Rectal smooth muscle tissue (tissue), 1 donor: ENCODE measurements at regions not wholly inside any gene's neighbourhood (a gene's known extent, or its start where the extent isn't known, plus 50 kb on each side); places are given as distances from the start of the nearest gene placed in this dataset.

Source experiments
- H3K27ac ChIP-seq: one replicate; pipeline ENCODE4 v1.7.0; 2013; ENCODE audit warnings: low read depth, low read length, inconsistent platforms
- H3K27me3 ChIP-seq: one replicate; pipeline ENCODE4 v1.7.0; 2013; ENCODE audit warnings: low read length; ENCODE audit not compliant: control insufficient read depth, insufficient read depth
- H3K36me3 ChIP-seq: one replicate; pipeline ENCODE4 v1.7.0; 2013; ENCODE audit warnings: low read length; ENCODE audit not compliant: control insufficient read depth, insufficient read depth
- H3K4me1 ChIP-seq: one replicate; pipeline ENCODE4 v1.7.0; 2013; ENCODE audit warnings: low read length; ENCODE audit not compliant: control insufficient read depth, insufficient read depth
- H3K4me3 ChIP-seq: one replicate; pipeline ENCODE4 v1.7.0; 2013; ENCODE audit warnings: low read length
- H3K9ac ChIP-seq: one replicate; pipeline ENCODE4 v1.7.0; 2013; ENCODE audit warnings: low read length

DNA sequence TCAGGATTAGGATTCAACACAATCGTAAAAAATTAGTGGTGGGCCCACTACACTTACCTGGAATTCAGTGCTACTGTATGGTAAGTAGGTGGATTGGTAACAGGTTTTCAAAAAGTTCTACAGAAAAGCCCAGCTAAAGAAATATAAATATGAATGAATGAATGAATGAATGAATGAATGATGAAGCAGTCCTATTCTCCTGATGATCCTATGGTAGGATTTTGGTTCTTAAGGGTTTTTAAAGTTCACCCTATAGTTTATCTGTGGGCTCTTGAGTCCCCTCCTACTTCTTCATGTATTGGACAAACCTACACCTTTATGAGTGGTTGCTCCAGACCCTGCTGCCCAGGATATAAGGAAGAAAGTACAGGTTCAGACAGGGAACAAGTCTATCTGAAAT is 89.5 kb upstream of the HEY2 start:
- Histone ChIP-seq H3K4me3 (no peak overlapping the region), H3K9ac (no peak overlapping the region), H3K4me1 (no peaks in the 10 kb centered on the region), H3K27ac (no peak overlapping the region), H3K36me3 (no peaks in the 10 kb centered on the region), H3K27me3 (no peaks in the 10 kb centered on the region)

- H3K27ac ChIP-seq, result no peak overlapping the region
- no peak overlapping the region for H3K9ac ChIP-seq
- no peaks in the 10 kb centered on the region for H3K36me3 ChIP-seq
- no peaks in the 10 kb centered on the region for H3K27me3 ChIP-seq
- no peak overlapping the region for H3K4me3 ChIP-seq
- no peaks in the 10 kb centered on the region for H3K4me1 ChIP-seq
These were observed 87.1 kb upstream of the HEY2 start for GRCh38 chr6:125662296-125662695.

- H3K27me3 ChIP-seq, result no peaks in the 10 kb centered on the region
- H3K27ac ChIP-seq, result no peak overlapping the region
- H3K4me1 ChIP-seq, result peaks cover 8% of the 10 kb centered on the region
- no peak overlapping the region for H3K9ac ChIP-seq
- no peaks in the 10 kb centered on the region for H3K36me3 ChIP-seq
- no peak overlapping the region for H3K4me3 ChIP-seq
These were observed 84.1 kb upstream of the HEY2 start for GRCh38 chr6:125665295-125665814.

DNA sequence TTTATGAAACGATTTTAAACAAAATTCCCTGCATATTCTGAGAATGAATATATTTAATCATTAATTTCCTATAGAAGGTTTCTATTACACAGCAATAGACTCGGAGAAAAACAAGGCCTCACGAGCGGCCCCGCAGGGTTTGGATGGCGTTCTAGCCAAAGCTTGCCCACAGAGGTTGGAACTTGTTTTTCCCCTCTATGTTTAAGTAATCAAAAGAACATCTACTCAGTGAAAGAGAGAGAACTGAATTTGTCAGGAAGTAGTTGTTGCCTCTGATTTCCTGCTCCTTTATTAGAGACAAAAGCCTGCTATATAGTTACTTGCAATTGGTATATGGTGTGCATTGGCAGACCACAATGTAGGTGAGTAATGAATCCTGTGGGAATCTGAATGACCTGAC is 82.1 kb upstream of the HEY2 start:
- H3K4me1 ChIP-seq, result peaks cover 8% of the 10 kb centered on the region
- no peaks in the 10 kb centered on the region for H3K27me3 ChIP-seq
- H3K4me3 ChIP-seq, result no peak overlapping the region
- no peak overlapping the region for H3K9ac ChIP-seq
- H3K27ac ChIP-seq, result no peak overlapping the region
- H3K36me3 ChIP-seq, result no peaks in the 10 kb centered on the region

DNA sequence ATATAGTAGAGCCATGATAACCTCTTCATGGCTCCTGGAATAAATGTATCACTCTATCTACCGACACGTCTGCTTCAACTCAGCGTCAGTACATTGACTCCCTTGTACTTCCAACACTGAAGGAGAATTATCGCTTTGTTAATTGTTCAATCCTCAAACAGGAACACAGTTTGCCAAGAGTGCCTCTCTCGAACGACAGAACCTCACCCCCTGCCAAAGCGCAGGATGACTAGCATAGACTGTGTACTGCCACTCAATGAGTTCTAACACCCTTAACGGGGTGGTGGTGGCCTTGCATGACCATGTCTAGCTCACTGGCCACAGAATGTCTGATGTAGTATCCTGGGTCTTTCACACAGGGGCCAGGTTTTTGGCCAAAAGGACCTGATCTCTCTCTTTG is 81.4 kb upstream of the HEY2 start:
- Histone ChIP-seq H3K4me3 (no peak overlapping the region), H3K27me3 (no peaks in the 10 kb centered on the region), H3K9ac (no peak overlapping the region), H3K27ac (no peak overlapping the region), H3K36me3 (no peaks in the 10 kb centered on the region), H3K4me1 (peaks cover 8% of the 10 kb centered on the region)

GRCh38 chr6:125670568-125670967 is 78.9 kb upstream of the HEY2 start:
- H3K27me3 ChIP-seq, result no peaks in the 10 kb centered on the region
- H3K4me3 ChIP-seq, result no peak overlapping the region
- H3K36me3 ChIP-seq, result no peaks in the 10 kb centered on the region
- H3K4me1 ChIP-seq, result peaks cover 8% of the 10 kb centered on the region
- peak overlapping the region; percentile 30 for H3K27ac ChIP-seq
- no peak overlapping the region for H3K9ac ChIP-seq

DNA sequence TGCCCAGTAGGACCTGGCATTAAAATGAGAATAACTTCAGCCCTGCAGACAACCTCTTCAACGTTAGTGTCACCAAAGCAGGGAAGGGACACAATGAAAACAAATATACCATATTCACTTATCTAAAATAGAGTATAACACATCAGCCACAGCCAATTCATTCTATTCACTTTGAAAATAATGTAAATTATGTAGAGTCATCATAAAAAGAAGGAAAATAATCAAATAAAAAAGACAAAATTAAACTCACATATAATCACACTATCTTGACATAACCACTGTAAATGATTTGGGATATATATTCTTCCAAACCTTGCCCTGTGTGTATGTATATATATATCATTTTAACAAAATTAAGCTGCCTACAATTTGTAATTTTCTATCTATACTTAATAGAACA is 78.1 kb upstream of the HEY2 start:
- H3K27me3 ChIP-seq, result no peaks in the 10 kb centered on the region
- no peak overlapping the region for H3K9ac ChIP-seq
- no peaks in the 10 kb centered on the region for H3K36me3 ChIP-seq
- H3K4me3 ChIP-seq, result no peak overlapping the region
- peaks cover 8% of the 10 kb centered on the region for H3K4me1 ChIP-seq
- H3K27ac ChIP-seq, result no peak overlapping the region

- H3K27ac ChIP-seq, result no peak overlapping the region
- H3K27me3 ChIP-seq, result no peaks in the 10 kb centered on the region
- H3K4me1 ChIP-seq, result peaks cover 8% of the 10 kb centered on the region
- H3K9ac ChIP-seq, result no peak overlapping the region
- H3K36me3 ChIP-seq, result no peaks in the 10 kb centered on the region
- H3K4me3 ChIP-seq, result no peak overlapping the region
These were observed 75.2 kb upstream of the HEY2 start for GRCh38 chr6:125674230-125674629.

DNA sequence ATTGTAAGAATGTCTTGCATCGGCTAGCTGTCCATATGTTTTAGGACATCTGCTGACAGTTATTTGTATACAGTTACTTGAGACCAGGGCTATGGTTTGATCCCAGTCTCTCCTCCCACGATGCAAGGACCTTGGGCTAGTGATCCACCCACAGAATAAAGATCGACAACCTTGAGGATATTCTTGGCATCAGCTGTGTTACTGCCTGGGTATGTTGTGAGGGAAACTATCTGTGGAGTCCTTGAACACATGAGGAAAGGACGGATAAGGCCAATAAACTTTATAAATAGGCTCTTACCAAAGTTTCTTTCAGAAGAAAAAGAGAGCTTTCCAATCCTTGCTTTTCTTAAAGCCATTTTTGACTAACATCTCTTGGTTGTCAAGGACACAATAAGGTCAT is 70.8 kb upstream of the HEY2 start:
- no peaks in the 10 kb centered on the region for H3K4me1 ChIP-seq
- H3K4me3 ChIP-seq, result no peak overlapping the region
- no peak overlapping the region for H3K9ac ChIP-seq
- no peaks in the 10 kb centered on the region for H3K27me3 ChIP-seq
- H3K36me3 ChIP-seq, result no peaks in the 10 kb centered on the region
- H3K27ac ChIP-seq, result no peak overlapping the region

GRCh38 chr6:125679128-125679527 is 70.3 kb upstream of the HEY2 start:
- no peak overlapping the region for H3K27ac ChIP-seq

GRCh38 chr6:125679651-125680050 is 69.8 kb upstream of the HEY2 start:
- no peaks in the 10 kb centered on the region for H3K27me3 ChIP-seq
- H3K27ac ChIP-seq, result no peak overlapping the region
- no peaks in the 10 kb centered on the region for H3K4me1 ChIP-seq
- no peaks in the 10 kb centered on the region for H3K36me3 ChIP-seq
- no peak overlapping the region for H3K4me3 ChIP-seq
- no peak overlapping the region for H3K9ac ChIP-seq

More at GRCh38 chr6:125679128-125679527, 70.3 kb upstream of the HEY2 start:
- no peak overlapping the region for H3K9ac ChIP-seq
- no peaks in the 10 kb centered on the region for H3K4me1 ChIP-seq
- H3K27me3 ChIP-seq, result no peaks in the 10 kb centered on the region
- H3K4me3 ChIP-seq, result no peak overlapping the region
- no peaks in the 10 kb centered on the region for H3K36me3 ChIP-seq

- no peak overlapping the region for H3K9ac ChIP-seq
- no peaks in the 10 kb centered on the region for H3K27me3 ChIP-seq
- no peak overlapping the region for H3K27ac ChIP-seq
- no peaks in the 10 kb centered on the region for H3K4me1 ChIP-seq
- no peaks in the 10 kb centered on the region for H3K36me3 ChIP-seq
- H3K4me3 ChIP-seq, result no peak overlapping the region
These were observed 66.5 kb upstream of the HEY2 start for GRCh38 chr6:125682939-125683338.

DNA sequence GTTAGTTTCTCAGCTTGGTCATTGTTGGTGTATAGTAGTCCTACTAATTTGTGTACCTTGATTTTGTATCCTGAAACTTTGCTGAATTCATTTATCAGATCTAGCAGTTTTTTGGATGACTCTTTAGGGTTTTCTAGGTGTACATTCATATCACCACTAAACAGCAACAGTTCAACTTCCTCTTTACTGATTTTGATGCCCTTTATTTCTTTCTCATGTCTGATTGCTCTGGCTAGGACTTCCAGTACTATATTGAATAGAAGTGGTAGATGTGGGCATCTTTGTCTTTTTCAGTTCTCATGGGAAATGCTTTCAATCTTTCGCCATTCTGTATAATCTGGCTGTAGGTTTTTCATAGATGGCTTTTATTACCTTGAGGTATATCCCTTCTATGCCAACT is 61.3 kb upstream of the HEY2 start:
- Histone ChIP-seq H3K27ac (no peak overlapping the region), H3K36me3 (no peaks in the 10 kb centered on the region), H3K9ac (no peak overlapping the region), H3K27me3 (no peaks in the 10 kb centered on the region), H3K4me3 (no peak overlapping the region), H3K4me1 (no peaks in the 10 kb centered on the region)
